OCI-M1 (cell line): ENCODE measurements at regions not wholly inside any gene's neighbourhood (a gene's known extent, or its start where the extent isn't known, plus 50 kb on each side); places are given as distances from the start of the nearest gene placed in this dataset.
"Not testable (repeated sequence)": the region's sequence is repeated elsewhere in the genome, so short reads cannot be mapped to it uniquely, and the experiment has no call there.

ENCODE experiments used
- DNase-seq: peaks from one replicate; lab custom pipeline; 2025; lab: John Stamatoyannopoulos, UW

DNA sequence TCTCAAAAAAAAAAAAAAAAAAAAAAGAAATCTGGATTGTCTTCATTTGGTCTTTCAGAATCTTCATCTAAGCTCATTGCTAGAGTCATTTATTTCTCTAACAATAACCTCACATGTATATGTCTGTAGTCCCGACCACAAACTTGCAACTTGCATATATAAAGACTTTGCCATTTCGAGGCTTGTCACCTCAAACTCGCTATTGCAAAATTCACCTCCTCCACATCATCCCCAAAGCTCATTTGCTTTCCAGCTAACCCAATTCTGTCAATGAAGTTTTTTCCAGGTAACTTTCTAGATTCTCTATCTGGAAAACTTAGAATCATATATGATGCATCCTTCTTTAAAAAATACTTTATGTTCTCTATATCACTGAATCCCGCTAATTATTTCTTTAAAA lies 393.2 kb upstream of the ATXN7L3B start:
- DNase-seq = no peak

DNA sequence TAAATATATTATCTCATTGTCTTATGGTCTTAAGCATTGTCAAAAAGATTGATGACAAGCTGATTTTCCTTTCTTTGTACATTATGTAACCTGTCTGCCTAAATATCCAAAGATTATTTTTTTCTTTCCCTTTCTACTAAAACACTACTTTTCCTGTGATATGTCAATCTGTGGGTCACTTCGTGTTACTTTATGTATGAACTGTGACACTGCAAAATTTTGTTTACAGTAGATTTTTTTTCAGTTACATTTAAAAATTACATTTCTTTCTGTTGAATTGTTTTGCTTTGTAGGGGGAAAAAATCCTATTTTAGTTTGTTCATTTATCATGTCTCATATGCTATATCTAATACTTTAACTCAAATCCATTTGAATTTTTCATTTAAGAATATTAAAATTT lies 392.3 kb upstream of the ATXN7L3B start:
- DNase-seq = no peak

DNA sequence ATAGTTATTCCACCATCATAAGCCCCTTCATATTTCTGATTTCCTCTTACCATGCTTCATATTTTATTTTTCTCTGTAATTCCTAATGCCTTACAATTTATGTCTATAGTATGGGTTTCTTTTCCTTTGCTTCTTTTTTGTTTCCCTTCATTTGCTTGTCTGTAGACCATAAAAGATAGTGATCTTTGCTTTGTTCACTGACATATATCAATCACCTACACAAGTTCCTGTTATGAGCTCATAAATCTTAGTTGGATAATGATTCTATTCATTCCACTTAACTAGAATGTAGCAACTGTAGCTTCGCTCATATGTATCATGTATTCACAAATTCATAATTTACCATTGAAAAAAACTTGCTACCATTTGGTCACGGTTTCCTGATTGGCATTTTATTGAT lies 388.8 kb upstream of the ATXN7L3B start:
- DNase-seq = no peak

GRCh38 chr12:74152370-74152769 lies 385.3 kb upstream of the ATXN7L3B start:
- DNase-seq = no peak

GRCh38 chr12:74166096-74166495 lies 371.5 kb upstream of the ATXN7L3B start:
- DNase-seq = no peak

DNA sequence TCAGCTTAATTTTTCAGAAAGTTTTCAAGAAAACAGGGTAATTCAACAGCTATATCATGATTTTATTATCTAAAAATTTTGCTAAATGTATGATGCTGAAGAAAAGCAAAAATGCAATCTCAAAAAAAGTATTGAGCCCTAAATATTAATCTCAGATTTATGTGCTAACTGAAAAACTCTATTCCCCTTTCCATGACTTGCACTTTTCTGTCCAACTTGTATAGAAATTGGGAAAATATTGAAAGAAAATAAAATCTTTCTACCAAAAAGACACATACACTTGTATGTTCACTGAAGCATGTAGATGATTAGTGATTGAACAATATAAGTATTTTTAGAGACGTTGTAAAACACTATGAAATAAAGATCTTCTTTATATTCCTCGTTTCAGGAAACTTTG lies 368.0 kb upstream of the ATXN7L3B start:
- no peak for DNase-seq

GRCh38 chr12:74170645-74171477 lies 366.8 kb upstream of the ATXN7L3B start:
- DNase-seq = no peak

GRCh38 chr12:74171478-74171909 lies 366.1 kb upstream of the ATXN7L3B start:
- DNase-seq = no peak

DNA sequence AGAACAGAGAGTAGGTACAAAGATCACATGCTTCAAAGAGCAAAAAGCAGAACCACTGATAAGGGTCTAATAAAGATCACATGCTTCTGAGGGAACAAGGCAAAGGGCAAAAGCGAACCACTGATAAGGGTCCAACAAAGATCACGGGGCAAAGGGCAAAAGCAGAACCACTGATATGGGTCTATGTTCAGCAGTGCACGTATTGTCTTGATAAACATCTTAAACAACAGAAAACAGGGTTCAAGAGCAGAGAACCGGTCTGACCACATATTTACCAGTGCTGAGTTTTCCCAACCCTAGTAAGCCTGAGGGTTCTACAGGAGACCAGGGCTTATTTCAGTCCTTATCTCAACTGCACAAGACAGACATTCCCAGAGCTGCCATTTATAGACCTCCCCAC lies 362.7 kb upstream of the ATXN7L3B start:
- DNase-seq = not testable (repeated sequence)

GRCh38 chr12:74185360-74185759 lies 352.3 kb upstream of the ATXN7L3B start:
- DNase-seq = no peak

- DNase-seq = no peak
Measured at GRCh38 chr12:74193191-74193590, 344.4 kb upstream of the ATXN7L3B start.

DNA sequence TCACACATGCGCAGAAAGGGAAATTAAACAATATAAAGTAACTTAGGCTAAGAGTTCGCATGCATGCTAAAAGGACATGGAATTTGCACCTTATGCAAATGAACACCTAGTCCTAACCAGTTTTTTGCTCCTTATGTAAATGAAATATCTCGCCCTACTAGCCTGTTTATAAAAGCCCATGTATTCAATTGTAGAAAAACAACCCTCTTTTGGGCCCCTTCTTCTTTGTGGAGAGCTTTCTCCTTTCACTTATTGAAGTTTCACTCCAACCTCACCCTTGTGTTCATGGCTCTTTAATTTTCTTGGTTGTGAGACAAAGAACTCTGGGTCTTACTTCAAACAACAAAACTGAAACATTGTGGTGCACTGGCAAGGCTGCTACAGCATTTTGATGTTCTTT lies 333.4 kb upstream of the ATXN7L3B start:
- peak; percentile 10 for DNase-seq

DNA sequence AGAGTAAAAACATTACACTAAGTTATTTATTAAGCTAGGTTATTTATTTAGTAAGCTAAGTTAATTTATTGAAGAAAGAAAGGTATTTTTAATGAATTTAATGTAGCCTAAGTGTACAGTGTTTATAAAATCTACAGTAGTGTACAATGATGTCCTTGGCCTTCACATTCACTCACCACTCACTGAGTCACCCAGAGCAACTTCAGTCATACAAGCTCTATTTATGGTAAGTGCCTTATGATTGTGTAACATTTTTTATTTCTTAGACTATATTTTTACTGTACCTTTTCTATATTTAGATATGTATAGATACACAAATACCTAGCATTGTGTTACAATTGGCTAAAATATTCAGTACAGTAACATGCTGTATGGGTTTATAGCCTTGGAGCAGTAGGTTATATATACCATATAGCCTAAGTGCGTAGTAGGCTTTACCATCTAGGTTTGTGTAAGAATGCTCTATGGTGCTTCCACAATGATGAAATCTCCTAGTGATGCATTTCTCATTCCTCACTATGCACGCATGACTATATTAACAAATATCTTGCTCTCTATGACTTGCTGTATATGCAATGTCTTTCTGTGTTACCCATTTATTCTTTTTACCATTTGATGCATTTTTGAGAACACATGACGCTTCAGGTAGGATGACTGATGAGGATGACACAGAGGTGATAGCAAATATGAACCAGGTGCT lies 309.6 kb upstream of the ATXN7L3B start:
- no peak for DNase-seq

DNA sequence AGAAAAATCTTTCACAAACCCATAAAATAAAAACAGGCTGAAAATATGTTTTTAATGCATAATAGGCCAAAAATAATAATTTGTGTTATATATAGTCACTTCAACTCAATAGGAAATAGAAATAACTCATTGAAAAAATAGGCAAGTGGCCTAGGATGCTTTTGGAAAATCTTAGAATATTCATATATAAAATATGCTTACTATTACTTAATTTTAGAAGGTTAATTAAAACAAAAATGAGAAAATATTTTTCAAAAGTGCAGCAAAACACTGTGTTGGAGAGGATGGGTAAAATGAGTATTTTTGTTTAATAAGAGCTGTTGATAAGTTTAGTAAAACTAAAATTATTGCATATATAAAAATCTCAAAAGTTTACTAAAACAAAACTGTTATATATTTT lies 308.0 kb upstream of the ATXN7L3B start:
- no peak for DNase-seq

- no peak for DNase-seq
Measured at GRCh38 chr12:74235342-74235741, 302.3 kb upstream of the ATXN7L3B start.

DNA sequence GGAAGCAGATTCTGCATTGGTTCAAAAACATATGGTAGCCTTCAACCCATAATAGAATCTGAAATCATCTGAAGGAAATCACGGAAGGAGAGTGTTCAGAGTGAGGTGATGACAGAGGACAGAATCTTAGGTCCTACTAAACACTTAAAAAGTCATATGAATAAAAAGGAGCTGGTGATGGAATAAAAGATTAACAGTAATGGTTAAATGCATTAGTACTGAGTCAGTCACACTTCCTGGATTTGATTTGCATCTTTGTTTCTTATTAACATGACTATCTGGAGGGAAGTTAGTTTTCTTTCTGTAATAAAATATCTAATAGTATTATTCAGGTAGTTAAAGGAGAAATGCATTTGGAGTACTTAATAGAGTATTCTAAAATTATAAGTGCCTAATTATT lies 296.3 kb upstream of the ATXN7L3B start:
- DNase-seq = no peak

GRCh38 chr12:74242088-74242487 lies 295.5 kb upstream of the ATXN7L3B start:
- no peak for DNase-seq

DNA sequence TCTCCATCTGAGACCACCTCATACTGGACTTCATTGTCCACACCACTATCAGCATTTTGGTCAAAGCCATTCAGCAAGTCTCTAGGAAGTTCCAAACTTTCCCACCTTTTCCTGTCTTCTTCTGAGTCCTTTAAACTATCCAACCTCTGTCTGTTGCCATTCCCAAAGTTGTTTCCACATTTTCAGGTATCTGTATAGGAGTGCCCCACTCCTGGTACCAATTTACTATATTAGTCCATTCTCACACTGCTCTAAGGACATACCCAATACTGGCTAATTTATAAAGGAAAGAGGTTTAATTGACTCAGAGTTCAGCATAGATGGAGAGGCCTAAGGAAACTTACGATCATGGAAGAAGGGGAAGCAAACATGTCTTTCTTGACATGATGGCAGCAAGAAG lies 292.2 kb upstream of the ATXN7L3B start:
- DNase-seq = no peak

GRCh38 chr12:74250891-74251290 lies 286.7 kb upstream of the ATXN7L3B start:
- no peak for DNase-seq

DNA sequence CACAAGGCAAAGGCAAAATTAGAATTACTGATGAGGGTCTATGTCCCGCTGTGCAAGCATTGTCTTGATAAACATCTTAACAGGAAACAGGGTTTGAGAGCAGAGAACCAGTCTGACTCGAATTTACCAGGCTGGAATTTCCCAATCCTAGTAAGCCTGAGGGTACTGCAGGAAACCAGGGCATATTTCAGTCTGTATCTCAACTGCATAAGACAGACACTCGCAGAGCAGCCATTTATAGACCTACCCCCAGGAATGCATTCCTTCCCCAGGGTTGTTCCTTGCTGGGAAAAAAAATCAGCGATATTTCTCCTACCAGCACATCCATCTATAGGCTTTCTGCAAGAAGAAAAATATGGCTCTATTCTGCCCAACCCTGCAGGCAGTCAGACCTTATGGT lies 283.8 kb upstream of the ATXN7L3B start:
- not testable (repeated sequence) for DNase-seq

- no peak for DNase-seq
Measured at GRCh38 chr12:74254784-74255183, 282.9 kb upstream of the ATXN7L3B start.

- no peak for DNase-seq
Measured at GRCh38 chr12:74259199-74259598, 278.4 kb upstream of the ATXN7L3B start.

DNA sequence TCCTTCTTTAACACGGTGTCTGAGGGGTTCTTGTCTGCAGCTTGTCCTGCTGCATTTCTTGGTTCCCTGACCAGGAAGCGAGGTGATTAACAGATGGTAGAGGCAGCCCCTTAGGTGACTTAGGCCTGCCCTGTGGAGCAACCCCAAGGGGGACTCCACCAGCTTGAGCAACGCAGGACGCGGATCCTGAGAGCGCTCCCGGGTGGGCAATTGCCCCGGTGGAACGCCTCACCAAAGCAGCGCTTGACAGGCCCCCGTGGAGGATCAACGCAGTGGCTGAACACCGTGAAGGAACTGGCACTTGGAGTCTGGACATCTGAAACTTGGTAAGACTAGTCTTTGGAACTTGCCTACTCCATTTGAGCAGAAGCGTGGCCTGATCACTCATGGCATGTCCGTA lies 272.9 kb upstream of the ATXN7L3B start:
- DNase-seq = no peak

- DNase-seq = not testable (repeated sequence)
Measured at GRCh38 chr12:74269355-74269754, 268.3 kb upstream of the ATXN7L3B start.
